ENCODE measurements at regions not wholly inside any gene's neighbourhood (a gene's known extent, or its start where the extent isn't known, plus 50 kb on each side); places are given as distances from the start of the nearest gene placed in this dataset.

GRCh38 chr5:125138266-125138665 is 391.8 kb upstream of the ZNF608 start:
- no peak for TF ChIP-seq CTCF (IDR thresholded peaks at IDR 0.05)
- no peak for TF ChIP-seq POLR2A (IDR thresholded peaks at IDR 0.05)
